Upper lobe of left lung (tissue), 6 donors: ENCODE measurements at regions not wholly inside any gene's neighbourhood (a gene's known extent, or its start where the extent isn't known, plus 50 kb on each side); places are given as distances from the start of the nearest gene placed in this dataset.

Experiments used
- ATAC-seq, 2 donors: fragments of 200-7000 bp; cut with Tn5 transposase; one replicate each; pipeline ENCODE4 v1.9.1; 2022; ENCODE audit warnings: mild to moderate bottlenecking in 2 of 2, moderate library complexity in 2 of 2; ENCODE audit not compliant: low FRiP score in 2 of 2
- DNase-seq, 2 donors: peaks; one replicate each; pipeline ENCODE4 v3.0.0-alpha.2; 2019 to 2020
- H3K27ac ChIP-seq, 4 donors: fragments of 200-600 bp; sonication (generic); one replicate each; pipeline ENCODE4 v1.5.1; 2016 to 2019
- H3K27me3 ChIP-seq, 4 donors: fragments of 200-600 bp; sonication (generic); one replicate each; pipeline ENCODE4 v1.5.1; 2017 to 2019
- H3K36me3 ChIP-seq, 4 donors: fragments of 200-600 bp; sonication (generic); one replicate each; pipeline ENCODE4 v1.5.1; 2016 to 2019
- H3K4me1 ChIP-seq, 4 donors: fragments of 200-600 bp; sonication (generic); one replicate each; pipeline ENCODE4 v1.5.1; 2018 to 2019
- H3K4me3 ChIP-seq, 4 donors: fragments of 200-600 bp; sonication (generic); one replicate each; pipeline ENCODE4 v1.5.1; 2017 to 2019; ENCODE audit warnings: mild to moderate bottlenecking in 2 of 4, moderate library complexity in 1 of 4
- H3K9me3 ChIP-seq, 4 donors: fragments of 200-600 bp; sonication (generic); one replicate each; pipeline ENCODE4 v1.5.1; 2018 to 2019
- CTCF ChIP-seq, 6 experiments: fragments of 450-650 bp in 4 of 6; fragments of 200-600 bp in 2 of 6; sonication (generic) in 2 of 6; IDR thresholded peaks; one replicate each; pipeline ENCODE4 v1.5.1; 2016 to 2019; ENCODE audit warnings: antibody characterized with exemption in 6 of 6
- EP300 ChIP-seq, 4 donors: sonication (generic); formaldehyde crosslinking; IDR thresholded peaks; one replicate each; pipeline ENCODE4 v1.5.1; 2017; ENCODE audit warnings: antibody characterized with exemption in 4 of 4, control low read depth in 2 of 4
- POLR2A ChIP-seq, 4 donors: fragments of 450-650 bp; IDR thresholded peaks; one replicate each; pipeline ENCODE4 v1.5.1; 2016 to 2017; ENCODE audit warnings: antibody characterized with exemption in 4 of 4, mild to moderate bottlenecking in 2 of 4
- POLR2AphosphoS5 ChIP-seq, 2 donors: sonication (generic); formaldehyde crosslinking; IDR thresholded peaks; one replicate each; pipeline ENCODE4 v1.5.1; 2017; ENCODE audit warnings: antibody characterized with exemption in 2 of 2
- WGBS, 2 donors: methylation state at CpG; one replicate each; pipeline ENCODE4 v1.1.5; 2017 to 2018; 5-methylcytosine and 5-hydroxymethylcytosine counted together
- donor health status: DM: no; HTN: no; CAD: no; lungs with moderate emphysema.
- donor health status: DM: no; HTN: yes; CAD: no; lungs with severe emphysema.

- DNase-seq (no peak), ATAC-seq (no peak)
- TF ChIP-seq POLR2AphosphoS5 (IDR thresholded peaks at IDR 0.05) (no peak), EP300 (IDR thresholded peaks at IDR 0.05) (no peak), POLR2A (IDR thresholded peaks at IDR 0.05) (no peak), CTCF (IDR thresholded peaks at IDR 0.05) (no peak)
- Histone ChIP-seq H3K27me3 (no peaks in the 10 kb centered on the region), H3K27ac (no peak overlapping the region), H3K4me3 (no peak overlapping the region), H3K4me1 (no peaks in the 10 kb centered on the region), H3K9me3 (no peaks in the 10 kb centered on the region), H3K36me3 (no peaks in the 10 kb centered on the region)
- 60 to 63% methylated on average over 3 of the region's 3 CpGs for WGBS, 2 donors
Measured at GRCh38 chr9:119453490-119453911, 84.3 kb upstream of the BRINP1 start.

GRCh38 chr9:119451426-119451825, 82.2 kb upstream of the BRINP1 start:
- Histone ChIP-seq H3K4me3 (no peak overlapping the region), H3K4me1 (no peaks in the 10 kb centered on the region), H3K27me3 (no peaks in the 10 kb centered on the region), H3K27ac (no peak overlapping the region), H3K36me3 (no peaks in the 10 kb centered on the region), H3K9me3 (no peaks in the 10 kb centered on the region)
- no peak for ATAC-seq
- no peak for DNase-seq
- TF ChIP-seq POLR2A (IDR thresholded peaks at IDR 0.05) = no peak
- TF ChIP-seq CTCF (IDR thresholded peaks at IDR 0.05) = no peak
- no peak for TF ChIP-seq POLR2AphosphoS5 (IDR thresholded peaks at IDR 0.05)
- TF ChIP-seq EP300 (IDR thresholded peaks at IDR 0.05) = no peak

GRCh38 chr9:119443179-119443578, 73.9 kb upstream of the BRINP1 start:
- 64% methylated on average over 4 of the region's 4 CpGs for WGBS, 2 donors
- TF ChIP-seq POLR2A (IDR thresholded peaks at IDR 0.05) (no peak), POLR2AphosphoS5 (IDR thresholded peaks at IDR 0.05) (no peak), CTCF (IDR thresholded peaks at IDR 0.05) (no peak), EP300 (IDR thresholded peaks at IDR 0.05) (no peak)
- no peaks in the 10 kb centered on the region for H3K36me3 ChIP-seq
- H3K27me3 ChIP-seq = no peaks in the 10 kb centered on the region
- no peak overlapping the region for H3K27ac ChIP-seq
- no peaks in the 10 kb centered on the region for H3K4me1 ChIP-seq
- no peaks in the 10 kb centered on the region for H3K9me3 ChIP-seq
- no peak overlapping the region for H3K4me3 ChIP-seq
- ATAC-seq (no peak), DNase-seq (no peak)

GRCh38 chr9:119441832-119442231, 72.6 kb upstream of the BRINP1 start:
- no peaks in the 10 kb centered on the region for H3K4me1 ChIP-seq
- no peaks in the 10 kb centered on the region for H3K36me3 ChIP-seq
- 79% methylated on average over 1 of the region's 1 CpG for WGBS, 2 donors
- TF ChIP-seq EP300 (IDR thresholded peaks at IDR 0.05) (no peak), CTCF (IDR thresholded peaks at IDR 0.05) (no peak), POLR2A (IDR thresholded peaks at IDR 0.05) (no peak), POLR2AphosphoS5 (IDR thresholded peaks at IDR 0.05) (no peak)
- no peak for DNase-seq
- no peak overlapping the region for H3K27ac ChIP-seq
- H3K9me3 ChIP-seq = no peaks in the 10 kb centered on the region
- ATAC-seq = no peak
- H3K4me3 ChIP-seq = no peak overlapping the region
- no peaks in the 10 kb centered on the region for H3K27me3 ChIP-seq

- Histone ChIP-seq H3K27me3 (no peaks in the 10 kb centered on the region), H3K27ac (no peak overlapping the region), H3K36me3 (no peaks in the 10 kb centered on the region), H3K9me3 (no peaks in the 10 kb centered on the region), H3K4me1 (no peaks in the 10 kb centered on the region), H3K4me3 (no peak overlapping the region)
- ATAC-seq (no peak), DNase-seq (no peak)
- no peak for TF ChIP-seq EP300 (IDR thresholded peaks at IDR 0.05)
- no peak for TF ChIP-seq CTCF (IDR thresholded peaks at IDR 0.05)
- no peak for TF ChIP-seq POLR2AphosphoS5 (IDR thresholded peaks at IDR 0.05)
- WGBS, 2 donors = 30 to 33% methylated on average over 2 of the region's 2 CpGs
Measured at GRCh38 chr9:119441338-119441737, 72.1 kb upstream of the BRINP1 start.
